Neural cell (in vitro differentiated cells): ENCODE measurements at regions not wholly inside any gene's neighbourhood (a gene's known extent, or its start where the extent isn't known, plus 50 kb on each side); places are given as distances from the start of the nearest gene placed in this dataset.
A peak's percentile ranks its signal among the peaks of the same experiment; 100 is the strongest.

ENCODE experiments used
- H2AFZ ChIP-seq: fragments of 200-600, 300-800 bp; sonication (generic), shearing (Covaris generic); 2 replicates; pipeline ENCODE4 v1.6.0; 2014; ENCODE audit warnings: low read depth, mild to moderate bottlenecking, antibody characterized with exemption, low read length, moderate library complexity
- H3F3A ChIP-seq: fragments of 200-600 bp; shearing (Covaris generic); 2 replicates; pipeline ENCODE4 v1.6.1; 2016; ENCODE audit warnings: mild to moderate bottlenecking, moderate library complexity, mixed read lengths, antibody characterized with exemption, low read length; ENCODE audit not compliant: insufficient read depth, poor library complexity, severe bottlenecking
- H3K27ac ChIP-seq: fragments of 200-600, 300-800 bp; sonication (generic), shearing (Covaris generic); 2 replicates; pipeline ENCODE4 v1.5.1; 2014; ENCODE audit warnings: mild to moderate bottlenecking, low read length, moderate library complexity
- H3K27me3 ChIP-seq: fragments of 300-800, 200-600 bp; sonication (generic), shearing (Covaris generic); 2 replicates; pipeline ENCODE4 v1.6.0; 2014; ENCODE audit warnings: mild to moderate bottlenecking, low read depth, low read length, moderate library complexity; ENCODE audit not compliant: insufficient read depth
- H3K36me3 ChIP-seq: fragments of 300-800, 200-600 bp; sonication (generic), shearing (Covaris generic); 2 replicates; pipeline ENCODE4 v1.5.1; 2014; ENCODE audit warnings: mild to moderate bottlenecking, antibody characterized with exemption, low read length, moderate library complexity; ENCODE audit not compliant: insufficient read depth
- H3K4me2 ChIP-seq: fragments of 300-800, 200-600 bp; sonication (generic), shearing (Covaris generic); 2 replicates; pipeline ENCODE4 v1.6.0; 2014; ENCODE audit warnings: mild to moderate bottlenecking, low read length
- H3K4me3 ChIP-seq: fragments of 300-800, 200-600 bp; sonication (generic), shearing (Covaris generic); 2 replicates; pipeline ENCODE4 v1.5.1; 2014; ENCODE audit warnings: mild to moderate bottlenecking, low read length, moderate library complexity
- H3K79me2 ChIP-seq: fragments of 200-600 bp; shearing (Covaris generic); replicated peaks from 2 replicates; pipeline ENCODE4 v1.6.0; 2014; ENCODE audit warnings: mild to moderate bottlenecking, low read length, moderate library complexity; ENCODE audit not compliant: insufficient read depth
- H3K9ac ChIP-seq: fragments of 300-800, 200-600 bp; sonication (generic), shearing (Covaris generic); 2 replicates; pipeline ENCODE4 v1.6.1; 2016; ENCODE audit warnings: mild to moderate bottlenecking, low read length, mixed read lengths
- H3K9me2 ChIP-seq: fragments of 200-600 bp; shearing (Covaris generic); 2 replicates; pipeline ENCODE4 v1.6.1; 2016; ENCODE audit warnings: mild to moderate bottlenecking, low read length, mixed read lengths; ENCODE audit not compliant: insufficient read depth
- H3K9me3 ChIP-seq: fragments of 200-600, 300-800 bp; sonication (generic), shearing (Covaris generic); 2 replicates; pipeline ENCODE4 v1.6.1; 2016; ENCODE audit warnings: mild to moderate bottlenecking, mixed run types, low read length, moderate library complexity, mixed read lengths
- H4K20me1 ChIP-seq: fragments of 200-600 bp; shearing (Covaris generic); 2 replicates; pipeline ENCODE4 v1.6.1; 2016; ENCODE audit warnings: mild to moderate bottlenecking, mixed run types; ENCODE audit not compliant: insufficient read depth
- EP300 ChIP-seq: fragments of 450-650 bp; conservative IDR thresholded peaks from 2 replicates; pipeline ENCODE4 v1.6.1; 2014; ENCODE audit warnings: antibody characterized with exemption, mild to moderate bottlenecking, moderate library complexity; ENCODE audit not compliant: poor library complexity, severe bottlenecking
- EZH2 ChIP-seq: fragments of 200-600, 300-800 bp; shearing (Covaris generic), sonication (generic); IDR thresholded peaks from 2 replicates; pipeline ENCODE4 v1.6.1; 2014; ENCODE audit warnings: antibody characterized with exemption, low read length, borderline replicate concordance, mild to moderate bottlenecking; ENCODE audit not compliant: insufficient read depth, poor library complexity, severe bottlenecking
- MXI1 ChIP-seq: fragments of 450-650 bp; conservative IDR thresholded peaks from 2 replicates; pipeline ENCODE4 v1.6.1; 2014; ENCODE audit warnings: antibody characterized with exemption, mild to moderate bottlenecking; ENCODE audit not compliant: poor library complexity, severe bottlenecking
- POLR2AphosphoS5 ChIP-seq: IDR thresholded peaks from 2 replicates; pipeline ENCODE4 v1.6.1; 2012
- RAD21 ChIP-seq: fragments of 450-650 bp; conservative IDR thresholded peaks from 2 replicates; pipeline ENCODE4 v1.6.1; 2014; ENCODE audit warnings: antibody characterized with exemption, mild to moderate bottlenecking, moderate library complexity
- SMC3 ChIP-seq: fragments of 450-650 bp; conservative IDR thresholded peaks from 2 replicates; pipeline ENCODE4 v1.6.1; 2014; ENCODE audit warnings: antibody characterized with exemption, mild to moderate bottlenecking, moderate library complexity; ENCODE audit not compliant: poor library complexity
- TAF1 ChIP-seq: IDR thresholded peaks from 2 replicates; pipeline ENCODE4 v1.6.1; 2012; ENCODE audit warnings: low read depth
- TF ChIP-seq, protein P1 (sequence below): IDR thresholded peaks from 2 replicates; pipeline ENCODE4 v1.6.1; 2012; ENCODE audit warnings: borderline replicate concordance
- TF ChIP-seq, protein P2 (sequence below): fragments of 450-650 bp; IDR thresholded peaks from 2 replicates; pipeline ENCODE4 v1.5.1; 2014; ENCODE audit warnings: antibody characterized with exemption, mild to moderate bottlenecking, moderate library complexity; ENCODE audit not compliant: poor library complexity, severe bottlenecking

DNA sequence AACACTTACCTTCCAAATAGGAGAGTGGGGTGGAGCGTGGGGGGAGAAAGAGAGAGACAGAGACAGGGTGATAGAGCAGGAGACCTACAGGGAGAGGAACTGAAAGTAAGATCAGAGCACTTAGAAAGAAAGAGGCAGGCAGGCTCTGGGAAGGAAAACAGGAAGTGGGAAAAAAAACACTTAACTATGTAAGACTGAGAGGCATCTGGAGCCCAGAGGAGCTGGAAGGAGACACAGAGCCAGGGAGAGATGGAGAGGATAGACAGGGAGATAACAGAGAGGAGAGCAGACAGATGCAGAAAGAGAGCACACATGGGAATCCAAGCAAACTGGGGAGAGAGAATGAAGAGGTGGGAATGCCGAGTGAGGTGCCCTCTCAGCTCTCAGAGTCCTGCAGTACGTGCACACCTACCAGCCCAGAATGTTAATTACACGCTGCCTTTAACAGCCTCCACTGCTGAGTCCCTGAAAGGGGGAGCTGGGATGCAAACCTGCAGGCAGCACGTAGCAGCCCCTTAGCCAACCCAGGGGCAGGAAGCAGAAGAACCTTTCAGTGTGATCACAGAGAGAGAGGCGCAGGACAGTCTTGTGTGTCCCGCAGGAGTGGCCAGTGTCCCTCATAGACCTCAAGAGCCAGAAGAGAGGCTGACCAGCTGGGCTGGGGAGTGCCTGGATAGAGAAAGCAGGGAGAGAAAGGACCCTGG is 132.7 kb upstream of the LRFN2 start:
- H3F3A ChIP-seq = no peaks in the 10 kb centered on the region
- no peak overlapping the region for H3K27ac ChIP-seq
- H2AFZ ChIP-seq = peak overlapping the region; percentile 16
- no peaks in the 10 kb centered on the region for H3K9me2 ChIP-seq
- H3K27me3 ChIP-seq = no peaks in the 10 kb centered on the region
- H3K36me3 ChIP-seq = no peaks in the 10 kb centered on the region
- TF ChIP-seq TAF1 (no peak), EP300 (no peak), EZH2 (no peak), POLR2AphosphoS5 (no peak), SMC3 (no peak), MXI1 (no peak), RAD21 (no peak)
- TF ChIP-seq, protein P1, sequence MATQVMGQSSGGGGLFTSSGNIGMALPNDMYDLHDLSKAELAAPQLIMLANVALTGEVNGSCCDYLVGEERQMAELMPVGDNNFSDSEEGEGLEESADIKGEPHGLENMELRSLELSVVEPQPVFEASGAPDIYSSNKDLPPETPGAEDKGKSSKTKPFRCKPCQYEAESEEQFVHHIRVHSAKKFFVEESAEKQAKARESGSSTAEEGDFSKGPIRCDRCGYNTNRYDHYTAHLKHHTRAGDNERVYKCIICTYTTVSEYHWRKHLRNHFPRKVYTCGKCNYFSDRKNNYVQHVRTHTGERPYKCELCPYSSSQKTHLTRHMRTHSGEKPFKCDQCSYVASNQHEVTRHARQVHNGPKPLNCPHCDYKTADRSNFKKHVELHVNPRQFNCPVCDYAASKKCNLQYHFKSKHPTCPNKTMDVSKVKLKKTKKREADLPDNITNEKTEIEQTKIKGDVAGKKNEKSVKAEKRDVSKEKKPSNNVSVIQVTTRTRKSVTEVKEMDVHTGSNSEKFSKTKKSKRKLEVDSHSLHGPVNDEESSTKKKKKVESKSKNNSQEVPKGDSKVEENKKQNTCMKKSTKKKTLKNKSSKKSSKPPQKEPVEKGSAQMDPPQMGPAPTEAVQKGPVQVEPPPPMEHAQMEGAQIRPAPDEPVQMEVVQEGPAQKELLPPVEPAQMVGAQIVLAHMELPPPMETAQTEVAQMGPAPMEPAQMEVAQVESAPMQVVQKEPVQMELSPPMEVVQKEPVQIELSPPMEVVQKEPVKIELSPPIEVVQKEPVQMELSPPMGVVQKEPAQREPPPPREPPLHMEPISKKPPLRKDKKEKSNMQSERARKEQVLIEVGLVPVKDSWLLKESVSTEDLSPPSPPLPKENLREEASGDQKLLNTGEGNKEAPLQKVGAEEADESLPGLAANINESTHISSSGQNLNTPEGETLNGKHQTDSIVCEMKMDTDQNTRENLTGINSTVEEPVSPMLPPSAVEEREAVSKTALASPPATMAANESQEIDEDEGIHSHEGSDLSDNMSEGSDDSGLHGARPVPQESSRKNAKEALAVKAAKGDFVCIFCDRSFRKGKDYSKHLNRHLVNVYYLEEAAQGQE = no peak
- TF ChIP-seq, protein P2, sequence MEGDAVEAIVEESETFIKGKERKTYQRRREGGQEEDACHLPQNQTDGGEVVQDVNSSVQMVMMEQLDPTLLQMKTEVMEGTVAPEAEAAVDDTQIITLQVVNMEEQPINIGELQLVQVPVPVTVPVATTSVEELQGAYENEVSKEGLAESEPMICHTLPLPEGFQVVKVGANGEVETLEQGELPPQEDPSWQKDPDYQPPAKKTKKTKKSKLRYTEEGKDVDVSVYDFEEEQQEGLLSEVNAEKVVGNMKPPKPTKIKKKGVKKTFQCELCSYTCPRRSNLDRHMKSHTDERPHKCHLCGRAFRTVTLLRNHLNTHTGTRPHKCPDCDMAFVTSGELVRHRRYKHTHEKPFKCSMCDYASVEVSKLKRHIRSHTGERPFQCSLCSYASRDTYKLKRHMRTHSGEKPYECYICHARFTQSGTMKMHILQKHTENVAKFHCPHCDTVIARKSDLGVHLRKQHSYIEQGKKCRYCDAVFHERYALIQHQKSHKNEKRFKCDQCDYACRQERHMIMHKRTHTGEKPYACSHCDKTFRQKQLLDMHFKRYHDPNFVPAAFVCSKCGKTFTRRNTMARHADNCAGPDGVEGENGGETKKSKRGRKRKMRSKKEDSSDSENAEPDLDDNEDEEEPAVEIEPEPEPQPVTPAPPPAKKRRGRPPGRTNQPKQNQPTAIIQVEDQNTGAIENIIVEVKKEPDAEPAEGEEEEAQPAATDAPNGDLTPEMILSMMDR = no peak
- H3K4me2 ChIP-seq = no peak overlapping the region
- H3K9me3 ChIP-seq = no peaks in the 10 kb centered on the region
- H3K4me3 ChIP-seq = no peak overlapping the region
- H3K9ac ChIP-seq = no peak overlapping the region
- no peaks in the 10 kb centered on the region for H3K79me2 ChIP-seq
- H4K20me1 ChIP-seq = no peaks in the 10 kb centered on the region

DNA sequence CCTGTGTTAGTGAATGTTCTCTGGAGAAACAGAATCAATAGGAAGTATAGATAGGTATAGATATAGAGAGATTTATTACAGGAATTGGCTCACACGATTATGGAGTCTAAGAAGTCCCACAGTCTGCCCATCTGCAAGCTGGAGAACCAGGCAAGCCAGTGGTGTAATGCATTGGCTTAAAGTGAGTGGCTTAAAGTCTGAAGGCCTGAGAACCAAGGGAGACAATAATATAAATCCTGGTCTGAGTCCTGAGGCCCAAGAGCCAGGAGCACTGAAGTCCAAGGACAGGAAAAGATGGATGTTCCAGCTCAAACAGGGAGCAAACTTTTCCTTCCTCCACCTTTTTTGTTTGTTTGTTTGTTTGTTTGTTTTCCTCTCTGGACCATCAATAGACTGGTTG is 131.2 kb upstream of the LRFN2 start:
- H3K27me3 ChIP-seq = no peaks in the 10 kb centered on the region
- H3K9ac ChIP-seq = no peak overlapping the region
- H3F3A ChIP-seq = no peaks in the 10 kb centered on the region
- no peaks in the 10 kb centered on the region for H3K36me3 ChIP-seq
- no peak for TF ChIP-seq RAD21
- no peak for TF ChIP-seq EZH2
- no peak for TF ChIP-seq MXI1
- no peak for TF ChIP-seq EP300
- TF ChIP-seq, protein P1 = no peak
- TF ChIP-seq SMC3 = no peak
- TF ChIP-seq POLR2AphosphoS5 = no peak
- TF ChIP-seq, protein P2 = no peak
- no peak for TF ChIP-seq TAF1
- no peaks in the 10 kb centered on the region for H3K79me2 ChIP-seq
- no peaks in the 10 kb centered on the region for H3K9me2 ChIP-seq
- no peaks in the 10 kb centered on the region for H3K9me3 ChIP-seq
- H3K27ac ChIP-seq = no peak overlapping the region
- H4K20me1 ChIP-seq = no peaks in the 10 kb centered on the region
- H3K4me3 ChIP-seq = no peak overlapping the region
- H3K4me2 ChIP-seq = no peak overlapping the region
- no peak overlapping the region for H2AFZ ChIP-seq
